Natural killer cell (primary cell): ENCODE measurements at regions not wholly inside any gene's neighbourhood (a gene's known extent, or its start where the extent isn't known, plus 50 kb on each side); places are given as distances from the start of the nearest gene placed in this dataset.

Experiments
- ATAC-seq, 3 donors: fragments of 150-1000 bp in 2 of 3; fragments of 200-7000 bp in 1 of 3; cut with Tn5 transposase; 1 replicate in 1 of 3; 2 replicates in 2 of 3; pipeline ENCODE4 v1.10.0; 2021; ENCODE audit warnings: mild to moderate bottlenecking in 2 of 3, moderate library complexity in 2 of 3
- DNase-seq, 2 donors: peaks; one replicate each; pipeline versions ENCODE4 v3.0.0 to v3.0.0-alpha.2; 2013 to 2021; ENCODE audit warnings: mixed read lengths in 1 of 2
- H3K27ac ChIP-seq: one replicate; pipeline ENCODE4 v1.5.1; 2013; ENCODE audit warnings: mild to moderate bottlenecking, low read length
- H3K27me3 ChIP-seq: one replicate; pipeline ENCODE4 v1.6.1; 2013; ENCODE audit warnings: low read length; ENCODE audit not compliant: control insufficient read depth, insufficient read depth
- H3K36me3 ChIP-seq: one replicate; pipeline ENCODE4 v1.6.1; 2013; ENCODE audit warnings: low read length; ENCODE audit not compliant: control insufficient read depth, insufficient read depth
- H3K4me1 ChIP-seq: one replicate; pipeline ENCODE4 v1.6.1; 2013; ENCODE audit warnings: low read length; ENCODE audit not compliant: control insufficient read depth, insufficient read depth
- H3K4me3 ChIP-seq: one replicate; pipeline ENCODE4 v1.5.1; 2013; ENCODE audit warnings: low read length
- H3K9me3 ChIP-seq: one replicate; pipeline ENCODE4 v1.6.1; 2013; ENCODE audit warnings: low read length; ENCODE audit not compliant: control insufficient read depth, insufficient read depth
- H3K27ac Mint-ChIP-seq, 2 donors: one replicate each; pipeline ENCODE4 v1.8.0; 2022; ENCODE audit warnings: mild to moderate bottlenecking in 2 of 2, mixed read lengths in 2 of 2, moderate library complexity in 1 of 2
- H3K27me3 Mint-ChIP-seq, 2 donors: one replicate each; pipeline ENCODE4 v1.8.0; 2022; ENCODE audit warnings: low read depth in 2 of 2, mixed read lengths in 2 of 2
- H3K36me3 Mint-ChIP-seq: one replicate; pipeline ENCODE4 v1.8.0; 2022; ENCODE audit warnings: mixed read lengths
- H3K4me1 Mint-ChIP-seq, 2 donors: one replicate each; pipeline ENCODE4 v1.8.0; 2022; ENCODE audit warnings: mixed read lengths in 2 of 2
- H3K4me3 Mint-ChIP-seq: one replicate; pipeline ENCODE4 v1.8.0; 2022; ENCODE audit warnings: mild to moderate bottlenecking, moderate library complexity, mixed read lengths
- H3K9me3 Mint-ChIP-seq, 2 donors: one replicate each; pipeline ENCODE4 v1.8.0; 2022; ENCODE audit warnings: mixed read lengths in 2 of 2
- WGBS: methylation state at CpG from one replicate; pipeline ENCODE4 v1.1.7; 2013; ENCODE audit warnings: missing lambda C conversion rate; ENCODE audit not compliant: insufficient coverage; 5-methylcytosine and 5-hydroxymethylcytosine counted together
- intact Hi-C: fragments of 100-400 bp; cut with micrococcal nuclease; formaldehyde crosslinking; loops from one replicate; pipeline ENCODE4 v1.14.2; 2022
- TF ChIP-seq, protein P1 (sequence below): fragments of 200-600 bp; IDR thresholded peaks from one replicate; pipeline ENCODE4 v1.8.0; 2022; ENCODE audit warnings: antibody characterized with exemption

DNA sequence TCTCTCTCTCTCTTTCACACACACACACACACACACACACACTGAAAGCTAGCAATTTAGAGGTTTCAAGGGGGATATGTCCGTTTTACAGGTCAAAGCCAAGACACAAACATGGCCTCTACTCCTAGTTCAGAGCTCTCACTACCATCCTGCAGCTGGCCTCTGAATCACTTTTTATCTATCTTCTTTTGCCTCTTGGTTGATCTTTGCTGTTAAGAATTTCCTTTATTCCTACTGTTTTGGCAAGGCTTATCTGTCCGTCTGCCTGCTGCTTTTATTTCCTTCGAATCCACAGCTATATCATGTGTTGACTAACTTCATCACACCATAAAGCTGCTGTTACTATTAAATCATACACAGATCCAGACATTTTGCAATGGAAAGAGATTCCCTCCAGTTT, 543.0 kb downstream of the PLCL1 start:
- intact Hi-C loops, result no loop called here
- 81% methylated on average over 3 of the region's 3 CpGs for WGBS
- H3K4me3 Mint-ChIP-seq, result no peak overlapping the region
- Histone ChIP-seq H3K27ac (no peak overlapping the region), H3K9me3 (no peaks in the 10 kb centered on the region), H3K27me3 (peaks cover 8% of the 10 kb centered on the region), H3K36me3 (no peaks in the 10 kb centered on the region), H3K4me3 (no peak overlapping the region), H3K4me1 (no peaks in the 10 kb centered on the region)
- H3K4me1 Mint-ChIP-seq, result no peaks in the 10 kb centered on the region
- H3K36me3 Mint-ChIP-seq, result no peaks in the 10 kb centered on the region
- peaks cover 5 to 19% of the 10 kb centered on the region in 2 donors for H3K27me3 Mint-ChIP-seq
- DNase-seq (no peak), ATAC-seq (no peak)
- no peak overlapping the region for H3K27ac Mint-ChIP-seq
- H3K9me3 Mint-ChIP-seq, result no peaks in the 10 kb centered on the region
- TF ChIP-seq, protein P1, sequence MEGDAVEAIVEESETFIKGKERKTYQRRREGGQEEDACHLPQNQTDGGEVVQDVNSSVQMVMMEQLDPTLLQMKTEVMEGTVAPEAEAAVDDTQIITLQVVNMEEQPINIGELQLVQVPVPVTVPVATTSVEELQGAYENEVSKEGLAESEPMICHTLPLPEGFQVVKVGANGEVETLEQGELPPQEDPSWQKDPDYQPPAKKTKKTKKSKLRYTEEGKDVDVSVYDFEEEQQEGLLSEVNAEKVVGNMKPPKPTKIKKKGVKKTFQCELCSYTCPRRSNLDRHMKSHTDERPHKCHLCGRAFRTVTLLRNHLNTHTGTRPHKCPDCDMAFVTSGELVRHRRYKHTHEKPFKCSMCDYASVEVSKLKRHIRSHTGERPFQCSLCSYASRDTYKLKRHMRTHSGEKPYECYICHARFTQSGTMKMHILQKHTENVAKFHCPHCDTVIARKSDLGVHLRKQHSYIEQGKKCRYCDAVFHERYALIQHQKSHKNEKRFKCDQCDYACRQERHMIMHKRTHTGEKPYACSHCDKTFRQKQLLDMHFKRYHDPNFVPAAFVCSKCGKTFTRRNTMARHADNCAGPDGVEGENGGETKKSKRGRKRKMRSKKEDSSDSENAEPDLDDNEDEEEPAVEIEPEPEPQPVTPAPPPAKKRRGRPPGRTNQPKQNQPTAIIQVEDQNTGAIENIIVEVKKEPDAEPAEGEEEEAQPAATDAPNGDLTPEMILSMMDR, result no peak

DNA sequence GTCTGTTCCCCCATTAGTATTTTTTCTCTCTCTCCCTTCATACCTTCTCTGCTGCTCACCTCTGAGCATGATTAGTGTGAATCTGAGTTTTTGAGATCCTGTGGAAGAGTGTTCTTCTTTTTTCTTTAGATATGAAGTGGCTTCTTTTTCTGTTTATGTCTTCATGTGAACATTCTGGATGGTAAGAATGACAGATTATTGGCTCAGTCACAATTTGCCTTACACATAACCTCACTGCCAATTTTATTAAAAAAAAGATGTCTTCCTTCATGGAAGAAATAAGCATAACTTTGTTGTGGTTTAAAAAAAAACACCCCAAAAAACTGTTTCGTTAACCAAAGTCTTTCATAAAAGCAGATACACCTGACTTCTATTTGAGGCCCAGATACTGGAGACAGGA, 539.1 kb downstream of the PLCL1 start:
- no peaks in the 10 kb centered on the region for H3K4me1 Mint-ChIP-seq
- ATAC-seq (no peak), DNase-seq (no peak)
- H3K4me3 Mint-ChIP-seq, result no peak overlapping the region
- no peaks in the 10 kb centered on the region for H3K36me3 Mint-ChIP-seq
- H3K27ac Mint-ChIP-seq, result no peak overlapping the region
- Histone ChIP-seq H3K27me3 (peaks cover 5% of the 10 kb centered on the region), H3K4me1 (no peaks in the 10 kb centered on the region), H3K9me3 (no peaks in the 10 kb centered on the region), H3K36me3 (no peaks in the 10 kb centered on the region), H3K4me3 (no peak overlapping the region), H3K27ac (no peak overlapping the region)
- H3K9me3 Mint-ChIP-seq, result no peaks in the 10 kb centered on the region
- TF ChIP-seq, protein P1, result no peak
- intact Hi-C loops, result no loop called here
- 57% methylated on average over 1 of the region's 1 CpG for WGBS
- peaks cover 3 to 20% of the 10 kb centered on the region in 2 donors for H3K27me3 Mint-ChIP-seq

DNA sequence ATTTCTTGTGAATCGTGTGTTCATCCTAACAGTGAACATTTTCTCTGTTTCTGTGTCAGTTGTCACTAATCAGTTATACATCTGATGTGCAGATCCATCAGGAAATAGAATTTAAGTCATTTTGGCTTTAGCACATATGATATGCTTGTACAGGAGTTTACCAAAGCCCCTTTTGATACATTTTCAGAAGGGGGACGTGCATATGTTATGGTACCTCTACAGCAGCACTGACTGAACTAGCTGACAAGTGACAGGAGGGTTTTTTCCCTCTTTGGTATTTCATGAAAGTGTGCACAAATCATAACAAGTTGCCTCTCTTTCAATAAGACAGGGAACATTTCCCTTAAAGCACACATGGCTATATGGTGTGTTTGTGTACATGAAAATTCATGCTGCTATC, 536.5 kb downstream of the PLCL1 start:
- H3K36me3 ChIP-seq, result no peaks in the 10 kb centered on the region
- no peak overlapping the region for H3K27ac ChIP-seq
- no peaks in the 10 kb centered on the region for H3K9me3 ChIP-seq
- Mint-ChIP-seq H3K4me3 (no peak overlapping the region), H3K36me3 (no peaks in the 10 kb centered on the region), H3K27me3 (peaks cover 9 to 23% of the 10 kb centered on the region in 2 donors), H3K9me3 (no peaks in the 10 kb centered on the region), H3K4me1 (no peaks in the 10 kb centered on the region), H3K27ac (no peak overlapping the region)
- DNase-seq, result no peak
- peaks cover 5% of the 10 kb centered on the region for H3K27me3 ChIP-seq
- ATAC-seq, result no peak
- H3K4me3 ChIP-seq, result no peak overlapping the region
- TF ChIP-seq, protein P1, result no peak
- no peaks in the 10 kb centered on the region for H3K4me1 ChIP-seq
- intact Hi-C loops, result no loop called here
- WGBS, result 86% methylated on average over 2 of the region's 2 CpGs

DNA sequence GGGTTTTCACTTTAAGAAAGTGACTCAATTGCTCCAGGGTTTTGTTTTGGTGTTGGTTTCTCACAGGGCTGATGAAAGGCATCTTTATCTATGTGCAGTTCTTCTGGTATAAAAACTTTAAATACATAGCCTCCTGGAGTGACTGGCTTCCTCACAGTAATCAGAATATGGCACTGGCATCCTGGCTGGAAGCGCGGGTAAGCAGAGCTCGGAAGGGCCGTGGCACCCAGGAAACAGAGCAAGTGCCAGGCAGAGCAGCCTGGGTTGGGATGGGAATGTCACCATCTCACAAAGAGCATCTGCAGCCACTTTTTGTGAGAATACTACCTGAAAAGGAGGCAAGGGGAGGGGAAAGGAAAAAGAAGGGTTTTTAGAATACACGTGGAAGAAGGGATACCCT, 534.7 kb downstream of the PLCL1 start:
- Histone ChIP-seq H3K4me1 (no peaks in the 10 kb centered on the region), H3K4me3 (no peak overlapping the region), H3K9me3 (no peaks in the 10 kb centered on the region), H3K36me3 (no peaks in the 10 kb centered on the region), H3K27ac (no peak overlapping the region), H3K27me3 (no peaks in the 10 kb centered on the region)
- intact Hi-C loops, result no loop called here
- no peak for DNase-seq
- peaks cover 11 to 22% of the 10 kb centered on the region in 2 donors for H3K27me3 Mint-ChIP-seq
- no peaks in the 10 kb centered on the region for H3K36me3 Mint-ChIP-seq
- no peak for ATAC-seq
- WGBS, result 95% methylated on average over 5 of the region's 5 CpGs
- TF ChIP-seq, protein P1, result no peak
- no peaks in the 10 kb centered on the region for H3K9me3 Mint-ChIP-seq
- H3K4me1 Mint-ChIP-seq, result no peaks in the 10 kb centered on the region
- H3K4me3 Mint-ChIP-seq, result no peak overlapping the region
- no peak overlapping the region for H3K27ac Mint-ChIP-seq
